HFF-Myc (cell line): ENCODE measurements at regions not wholly inside any gene's neighbourhood (a gene's known extent, or its start where the extent isn't known, plus 50 kb on each side); places are given as distances from the start of the nearest gene placed in this dataset.

Experiments used
- DNase-seq: peaks from one replicate; pipeline ENCODE4 v3.0.0-alpha.2; 2011; ENCODE audit warnings: low read depth; ENCODE audit errors: extremely low read depth
- H3K4me3 ChIP-seq: replicated peaks from 2 replicates; pipeline ENCODE4 v1.5.1; 2011; ENCODE audit warnings: low read depth, mild to moderate bottlenecking, control low read depth, low read length
- TF ChIP-seq, protein P1 (sequence below): IDR thresholded peaks from 2 replicates; pipeline ENCODE4 v1.5.1; 2012; ENCODE audit warnings: mild to moderate bottlenecking, low read depth, low read length, control low read depth; ENCODE audit errors: missing control alignments

DNA sequence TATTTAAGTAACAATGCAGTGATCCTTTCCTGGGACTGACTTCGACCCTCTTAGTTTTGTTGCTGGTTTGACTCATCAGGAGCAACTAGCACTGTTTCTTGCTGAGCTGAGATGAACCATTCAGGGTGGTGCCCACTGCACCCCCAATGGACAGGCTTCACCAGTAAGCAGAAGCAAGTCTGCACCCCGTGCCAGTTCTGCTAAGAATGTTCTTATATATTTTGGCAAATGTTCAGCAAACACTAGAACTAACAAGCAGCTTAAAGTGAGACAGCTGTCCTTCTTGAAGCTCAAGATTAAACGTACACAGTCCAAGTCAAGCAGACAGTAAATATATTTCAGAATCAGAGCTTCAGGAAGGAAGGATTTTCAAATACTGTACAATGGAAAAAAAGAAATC is 561.3 kb upstream of the CDH4 start:
- no peak for DNase-seq
- no peak overlapping the region for H3K4me3 ChIP-seq
- TF ChIP-seq, protein P1, sequence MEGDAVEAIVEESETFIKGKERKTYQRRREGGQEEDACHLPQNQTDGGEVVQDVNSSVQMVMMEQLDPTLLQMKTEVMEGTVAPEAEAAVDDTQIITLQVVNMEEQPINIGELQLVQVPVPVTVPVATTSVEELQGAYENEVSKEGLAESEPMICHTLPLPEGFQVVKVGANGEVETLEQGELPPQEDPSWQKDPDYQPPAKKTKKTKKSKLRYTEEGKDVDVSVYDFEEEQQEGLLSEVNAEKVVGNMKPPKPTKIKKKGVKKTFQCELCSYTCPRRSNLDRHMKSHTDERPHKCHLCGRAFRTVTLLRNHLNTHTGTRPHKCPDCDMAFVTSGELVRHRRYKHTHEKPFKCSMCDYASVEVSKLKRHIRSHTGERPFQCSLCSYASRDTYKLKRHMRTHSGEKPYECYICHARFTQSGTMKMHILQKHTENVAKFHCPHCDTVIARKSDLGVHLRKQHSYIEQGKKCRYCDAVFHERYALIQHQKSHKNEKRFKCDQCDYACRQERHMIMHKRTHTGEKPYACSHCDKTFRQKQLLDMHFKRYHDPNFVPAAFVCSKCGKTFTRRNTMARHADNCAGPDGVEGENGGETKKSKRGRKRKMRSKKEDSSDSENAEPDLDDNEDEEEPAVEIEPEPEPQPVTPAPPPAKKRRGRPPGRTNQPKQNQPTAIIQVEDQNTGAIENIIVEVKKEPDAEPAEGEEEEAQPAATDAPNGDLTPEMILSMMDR = no peak

DNA sequence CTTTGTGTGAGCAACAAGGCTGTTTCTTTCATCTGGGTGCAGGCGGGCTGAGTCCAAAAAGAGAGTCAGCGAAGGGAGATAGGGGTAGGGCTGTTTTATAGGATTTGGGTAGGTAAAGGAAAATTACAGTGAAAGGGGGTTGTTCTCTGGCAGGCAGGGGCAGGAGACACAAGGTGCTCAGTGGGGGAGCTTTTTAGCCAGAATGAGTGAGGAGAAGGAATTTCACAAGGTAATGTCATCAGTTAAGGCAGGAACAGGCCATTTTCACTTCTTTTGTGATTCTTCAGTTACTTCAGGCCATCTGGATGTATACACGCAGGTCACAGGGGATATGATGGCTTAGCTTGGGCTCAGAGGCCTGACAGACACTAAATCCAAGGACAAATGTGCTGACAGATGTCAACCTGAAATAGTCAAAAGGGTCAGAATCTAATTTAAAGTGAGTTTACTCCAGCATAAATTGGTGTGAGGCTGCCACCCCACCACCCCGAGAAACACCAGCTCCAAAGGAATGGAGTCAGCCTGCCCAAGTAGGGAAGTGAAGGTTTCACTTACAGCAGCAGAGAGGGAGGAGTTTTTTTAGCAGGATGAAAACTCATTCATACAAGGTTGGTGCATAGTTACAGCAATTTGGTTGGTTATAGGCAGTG is 560.0 kb upstream of the CDH4 start:
- DNase-seq = no peak
- no peak overlapping the region for H3K4me3 ChIP-seq
- TF ChIP-seq, protein P1 = no peak

DNA sequence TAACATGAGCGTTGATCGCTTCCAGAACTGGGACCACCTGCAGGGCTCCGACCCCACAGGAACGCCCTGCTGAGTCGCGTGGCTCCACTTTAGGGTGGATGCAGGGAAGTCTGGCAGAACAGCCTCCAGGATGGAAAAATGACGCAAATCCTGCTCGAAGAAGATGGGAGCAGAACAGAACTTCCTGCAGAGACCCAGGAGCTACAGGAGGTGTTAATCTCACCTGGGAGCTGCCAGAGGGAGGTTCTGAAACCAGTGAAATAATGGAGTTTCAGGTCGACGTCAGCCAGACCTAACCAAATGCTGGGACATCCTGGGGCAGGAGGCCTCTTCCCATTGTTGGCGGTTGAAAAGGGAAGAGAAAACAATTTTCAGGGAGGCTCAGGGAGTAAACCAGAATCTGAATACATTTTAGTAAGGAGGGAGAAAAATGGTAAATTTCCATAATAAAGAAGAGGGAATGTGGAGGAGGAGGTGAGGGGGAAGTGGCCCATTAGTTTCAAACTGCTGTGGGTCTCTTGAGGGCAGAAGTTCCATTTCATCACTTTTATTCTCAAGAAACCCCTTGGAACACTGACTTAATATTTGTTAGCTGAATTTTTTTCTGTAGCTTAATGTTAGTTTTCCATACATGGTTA is 558.4 kb upstream of the CDH4 start:
- TF ChIP-seq, protein P1 = no peak
- H3K4me3 ChIP-seq = no peak overlapping the region
- no peak for DNase-seq

DNA sequence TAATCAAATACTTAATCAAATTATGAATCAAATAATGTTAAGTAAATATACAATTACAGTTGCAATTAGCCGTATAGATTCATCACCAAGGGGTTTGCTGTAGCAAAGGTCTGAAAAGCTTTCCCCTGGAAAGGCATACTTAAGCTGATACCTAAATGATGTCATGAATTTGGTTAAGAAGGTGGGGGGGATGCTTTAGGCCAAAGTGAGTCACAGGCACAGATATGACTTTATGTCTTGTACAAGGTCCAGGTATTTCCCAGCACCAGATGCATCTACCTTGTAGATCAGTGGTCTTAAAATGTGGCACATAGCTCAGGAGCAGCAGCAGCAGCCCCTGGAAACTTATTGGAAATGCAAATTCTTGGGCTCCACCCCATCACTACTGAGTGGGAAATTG is 557.3 kb upstream of the CDH4 start:
- DNase-seq = no peak
- TF ChIP-seq, protein P1 = no peak
- no peak overlapping the region for H3K4me3 ChIP-seq

GRCh38 chr20:60695226-60696000 is 556.6 kb upstream of the CDH4 start:
- TF ChIP-seq, protein P1 = no peak
- no peak overlapping the region for H3K4me3 ChIP-seq
- peak; percentile 14 for DNase-seq

- no peak for DNase-seq
- no peak overlapping the region for H3K4me3 ChIP-seq
- TF ChIP-seq, protein P1 = no peak
These were observed 554.8 kb upstream of the CDH4 start for GRCh38 chr20:60697252-60697651.
